Breast epithelium (tissue), 3 donors: ENCODE measurements at regions not wholly inside any gene's neighbourhood (a gene's known extent, or its start where the extent isn't known, plus 50 kb on each side); places are given as distances from the start of the nearest gene placed in this dataset.

Source experiments
- CTCF ChIP-seq, 3 donors: fragments of 450-650 bp; IDR thresholded peaks; one replicate each; pipeline ENCODE4 v1.5.1; 2016 to 2017; ENCODE audit warnings: antibody characterized with exemption in 3 of 3, mild to moderate bottlenecking in 3 of 3, moderate library complexity in 3 of 3
- POLR2AphosphoS5 ChIP-seq, 3 donors: sonication (generic); formaldehyde crosslinking; IDR thresholded peaks; one replicate each; pipeline ENCODE4 v1.6.1; 2017; ENCODE audit warnings: antibody characterized with exemption in 3 of 3

- TF ChIP-seq POLR2AphosphoS5 (IDR thresholded peaks at IDR 0.05) (no peak), CTCF (IDR thresholded peaks at IDR 0.05) (no peak)
These were observed 126.2 kb downstream of the KCNRG start for GRCh38 chr13:50141375-50141975.
